CD14-positive monocyte (primary cell): ENCODE measurements at regions not wholly inside any gene's neighbourhood (a gene's known extent, or its start where the extent isn't known, plus 50 kb on each side); places are given as distances from the start of the nearest gene placed in this dataset.

Experiments used
- DNase-seq, 3 donors: peaks; one replicate each; pipeline ENCODE4 v3.0.0-alpha.2; 2011 to 2022
- H2AFZ ChIP-seq: 2 replicates; pipeline ENCODE4 v1.6.0; 2012; ENCODE audit warnings: mild to moderate bottlenecking, low read depth, low read length, inconsistent platforms; ENCODE audit not compliant: insufficient read depth, poor library complexity, severe bottlenecking
- H3K27ac ChIP-seq, 2 donors: 1 replicate in 1 of 2; 2 replicates in 1 of 2; pipeline ENCODE4 v1.5.1; 2012 to 2013; ENCODE audit warnings: low read length in 2 of 2, control low read depth in 1 of 2, inconsistent platforms in 1 of 2, low read depth in 1 of 2, mild to moderate bottlenecking in 1 of 2
- H3K27me3 ChIP-seq, 2 donors: one replicate each; pipeline versions ENCODE4 v1.6.0 to v1.6.1; 2011 to 2013; ENCODE audit warnings: low read length in 2 of 2; ENCODE audit not compliant: control insufficient read depth in 2 of 2, insufficient read depth in 2 of 2
- H3K36me3 ChIP-seq, 2 donors: replicated peaks in 1 of 2; 1 replicate in 1 of 2; 2 replicates in 1 of 2; pipeline versions ENCODE4 v1.5.1 to v1.6.1; 2012 to 2013; ENCODE audit warnings: low read length in 2 of 2, control low read depth in 1 of 2, inconsistent platforms in 1 of 2, mild to moderate bottlenecking in 1 of 2; ENCODE audit not compliant: insufficient read depth in 2 of 2, control insufficient read depth in 1 of 2
- H3K4me1 ChIP-seq, 2 donors: 1 replicate in 1 of 2; 2 replicates in 1 of 2; pipeline versions ENCODE4 v1.5.1 to v1.6.1; 2012 to 2013; ENCODE audit warnings: low read length in 2 of 2, control low read depth in 1 of 2, inconsistent platforms in 1 of 2, mild to moderate bottlenecking in 1 of 2, moderate library complexity in 1 of 2; ENCODE audit not compliant: insufficient read depth in 2 of 2, control insufficient read depth in 1 of 2
- H3K4me2 ChIP-seq: replicated peaks from 2 replicates; pipeline ENCODE3; 2012; ENCODE audit warnings: low read length, moderate library complexity, mild to moderate bottlenecking; ENCODE audit not compliant: poor library complexity, severe bottlenecking; ENCODE audit errors: extremely low read depth
- H3K4me3 ChIP-seq, 3 experiments: fragments of 200-600 bp in 1 of 3; sonication (generic) in 1 of 3; replicated peaks in 1 of 3; 1 replicate in 2 of 3; 2 replicates in 1 of 3; pipeline ENCODE4 v1.5.1; 2011 to 2013; ENCODE audit warnings: low read length in 3 of 3, mild to moderate bottlenecking in 3 of 3, control low read depth in 2 of 3, low read depth in 2 of 3, inconsistent platforms in 1 of 3, moderate library complexity in 1 of 3
- H3K79me2 ChIP-seq: 2 replicates; pipeline ENCODE4 v1.6.0; 2012; ENCODE audit warnings: mild to moderate bottlenecking, control low read depth, inconsistent platforms, low read length, moderate library complexity; ENCODE audit not compliant: insufficient read depth
- H3K9ac ChIP-seq: 2 replicates; pipeline ENCODE4 v1.6.0; 2017; ENCODE audit warnings: low read length, mild to moderate bottlenecking; ENCODE audit not compliant: insufficient read depth, poor library complexity, severe bottlenecking
- H3K9me3 ChIP-seq, 2 donors: replicated peaks in 1 of 2; 1 replicate in 1 of 2; 2 replicates in 1 of 2; pipeline versions ENCODE4 v1.5.1 to v1.6.1; 2012 to 2013; ENCODE audit warnings: low read length in 2 of 2, control low read depth in 1 of 2; ENCODE audit not compliant: control insufficient read depth in 1 of 2, insufficient read depth in 1 of 2
- H4K20me1 ChIP-seq: 2 replicates; pipeline ENCODE4 v1.6.0; 2012; ENCODE audit warnings: mild to moderate bottlenecking, low read length, control low read depth, moderate library complexity; ENCODE audit not compliant: insufficient read depth
- H3K27ac Mint-ChIP-seq, 7 donors: one replicate each; pipeline ENCODE4 v1.8.0; 2020; ENCODE audit warnings: mild to moderate bottlenecking in 7 of 7, mixed read lengths in 7 of 7, moderate library complexity in 6 of 7, inconsistent platforms in 2 of 7
- H3K27me3 Mint-ChIP-seq, 3 donors: one replicate each; pipeline ENCODE4 v1.8.0; 2021 to 2022; ENCODE audit warnings: low read depth in 3 of 3, mild to moderate bottlenecking in 3 of 3, mixed read lengths in 3 of 3, moderate library complexity in 3 of 3, inconsistent platforms in 1 of 3
- H3K36me3 Mint-ChIP-seq, 2 donors: one replicate each; pipeline ENCODE4 v1.8.0; 2020; ENCODE audit warnings: mixed read lengths in 2 of 2, inconsistent platforms in 1 of 2, mild to moderate bottlenecking in 1 of 2
- H3K4me1 Mint-ChIP-seq: one replicate; pipeline ENCODE4 v1.8.0; 2020; ENCODE audit warnings: mild to moderate bottlenecking, mixed read lengths
- H3K4me3 Mint-ChIP-seq, 2 donors: one replicate each; pipeline ENCODE4 v1.8.0; 2020; ENCODE audit warnings: mild to moderate bottlenecking in 2 of 2, mixed read lengths in 2 of 2, moderate library complexity in 1 of 2
- H3K9me3 Mint-ChIP-seq, 7 donors: one replicate each; pipeline ENCODE4 v1.8.0; 2020 to 2022; ENCODE audit warnings: mixed read lengths in 7 of 7, mild to moderate bottlenecking in 6 of 7, moderate library complexity in 6 of 7, inconsistent platforms in 2 of 7
- CTCF ChIP-seq: fragments of 200-600 bp; IDR thresholded peaks from one replicate; pipeline ENCODE4 v1.8.0; 2022; ENCODE audit warnings: antibody characterized with exemption, mild to moderate bottlenecking
- WGBS: methylation state at CpG from one replicate; pipeline ENCODE4 v1.1.5; 2013; ENCODE audit warnings: missing lambda C conversion rate; ENCODE audit not compliant: insufficient coverage; 5-methylcytosine and 5-hydroxymethylcytosine counted together
- intact Hi-C, 2 donors: fragments of 100-400 bp; cut with micrococcal nuclease; formaldehyde crosslinking; loops; one replicate each; pipeline versions ENCODE4 v1.15.0 to v1.15.1; 2023

- DNase-seq, result no peak
- Histone ChIP-seq H3K9ac (no peak overlapping the region), H3K79me2 (no peaks in the 10 kb centered on the region), H2AFZ (no peak overlapping the region), H3K4me3 (no peak overlapping the region), H3K36me3 (no peaks in the 10 kb centered on the region), H3K4me1 (no peaks in the 10 kb centered on the region), H3K4me2 (no peak overlapping the region), H3K27ac (no peak overlapping the region), H4K20me1 (no peaks in the 10 kb centered on the region), H3K9me3 (no peaks in the 10 kb centered on the region), H3K27me3 (no peaks in the 10 kb centered on the region)
- H3K4me3 Mint-ChIP-seq, result no peak overlapping the region
- TF ChIP-seq CTCF, result no peak
- WGBS, result 100% methylated on average over 1 of the region's 1 CpG
- H3K4me1 Mint-ChIP-seq, result peaks cover 4% of the 10 kb centered on the region
- H3K27ac Mint-ChIP-seq, result no peak overlapping the region
- H3K36me3 Mint-ChIP-seq, result no peaks in the 10 kb centered on the region
- intact Hi-C loops, result no loop called here
- peaks cover 0 to 7% (median 2%) of the 10 kb centered on the region in 7 donors for H3K9me3 Mint-ChIP-seq
- H3K27me3 Mint-ChIP-seq, result peaks cover 0 to 1% (median 0%) of the 10 kb centered on the region in 3 donors
Observed at GRCh38 chr6:153790876-153791473, 248.1 kb upstream of the OPRM1 start.

- DNase-seq, result no peak
- Mint-ChIP-seq H3K36me3 (no peaks in the 10 kb centered on the region), H3K27me3 (peaks cover 0 to 1% (median 0%) of the 10 kb centered on the region in 3 donors), H3K27ac (no peak overlapping the region), H3K4me1 (peaks cover 4% of the 10 kb centered on the region), H3K4me3 (no peak overlapping the region), H3K9me3 (peaks cover 2 to 9% (median 2%) of the 10 kb centered on the region in 7 donors)
- WGBS, result 90% methylated on average over 5 of the region's 7 CpGs
- intact Hi-C loops, result no loop called here
- Histone ChIP-seq H3K9ac (no peak overlapping the region), H3K4me2 (no peak overlapping the region), H3K36me3 (no peaks in the 10 kb centered on the region), H4K20me1 (no peaks in the 10 kb centered on the region), H3K4me1 (no peaks in the 10 kb centered on the region), H3K27me3 (no peaks in the 10 kb centered on the region), H2AFZ (no peak overlapping the region), H3K4me3 (no peak overlapping the region), H3K9me3 (no peaks in the 10 kb centered on the region), H3K27ac (no peak overlapping the region), H3K79me2 (no peaks in the 10 kb centered on the region)
- TF ChIP-seq CTCF, result no peak
Observed at GRCh38 chr6:153790048-153790447, 249.0 kb upstream of the OPRM1 start.
